ENCODE measurements at regions not wholly inside any gene's neighbourhood (a gene's known extent, or its start where the extent isn't known, plus 50 kb on each side); places are given as distances from the start of the nearest gene placed in this dataset.

GRCh38 chr18:78421392-78421791 is 558.2 kb upstream of the SALL3 start:
- TF ChIP-seq CTCF (conservative IDR thresholded peaks at IDR 0.05; ENCODE audit: low read depth, low read length) (no peak), EZH2 (IDR thresholded peaks at IDR 0.05; ENCODE audit: borderline replicate concordance, low read depth, low read length, poor library complexity, severe bottlenecking) (no peak)
